ENCODE measurements at regions not wholly inside any gene's neighbourhood (a gene's known extent, or its start where the extent isn't known, plus 50 kb on each side); places are given as distances from the start of the nearest gene placed in this dataset.

DNA sequence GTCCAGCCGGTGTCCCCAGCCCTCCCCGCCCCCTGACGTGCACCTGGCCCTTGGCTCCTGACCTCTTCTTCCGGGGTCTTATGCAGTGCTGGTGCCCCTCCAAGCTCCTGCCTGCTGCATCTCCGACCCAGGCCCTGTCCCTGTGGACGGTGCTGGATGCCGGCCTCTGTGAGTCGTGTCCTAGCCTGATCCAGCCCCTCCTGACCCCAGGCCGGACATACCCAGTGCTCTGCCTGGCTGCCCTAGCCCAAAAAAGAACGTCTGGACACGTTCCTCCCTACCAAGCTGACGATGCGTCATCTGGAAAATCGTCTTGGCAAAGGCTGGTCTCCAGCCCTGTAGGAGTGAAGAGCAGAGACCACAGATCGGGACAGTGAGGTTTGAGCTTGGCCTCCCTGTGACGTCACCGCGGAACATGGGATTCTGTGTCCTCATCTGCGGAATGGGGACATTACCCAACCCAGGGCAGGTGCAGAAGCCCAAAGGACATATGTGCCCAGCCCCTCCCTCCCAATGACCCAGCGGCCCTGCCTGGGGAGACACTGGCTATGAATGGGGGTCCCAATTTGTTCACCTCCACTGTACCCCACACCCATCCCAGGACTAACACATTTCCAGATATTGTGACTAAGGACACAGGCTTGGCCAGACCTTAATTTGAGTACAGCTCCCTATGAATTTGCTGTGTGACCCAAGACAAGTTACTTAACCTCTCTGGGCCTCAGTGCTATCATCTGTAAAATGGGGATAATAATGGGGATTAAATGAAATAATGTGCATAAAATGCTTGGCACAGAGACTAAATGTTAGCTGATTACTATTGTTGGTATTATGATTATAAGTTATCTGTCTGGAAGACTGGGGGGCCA lies 51.0 kb upstream of the BCL11B start:
- Histone ChIP-seq H4K8ac (replicated peaks; ENCODE audit: insufficient read length, low read depth, low read length) (no peak overlapping the region), H4K20me1 (ENCODE audit: control insufficient read depth, insufficient read depth, insufficient read length) (no peaks in the 10 kb centered on the region), H3K27me3 (ENCODE audit: insufficient read depth, low read length) (no peaks in the 10 kb centered on the region), H3T11ph (ENCODE audit: low read length) (no peak overlapping the region), H3K4me1 (ENCODE audit: insufficient read depth, low read length) (no peaks in the 10 kb centered on the region; the same call in 1 of the 2 replicates), H3K56ac (ENCODE audit: insufficient read length, low read depth, low read length) (no peak overlapping the region), H2BK15ac (ENCODE audit: low read depth, low read length) (no peak overlapping the region), H4K5ac (ENCODE audit: insufficient read length, low read depth, low read length) (no peak overlapping the region), H2AFZ (ENCODE audit: low read length) (no peak overlapping the region), H3K79me1 (ENCODE audit: insufficient read depth, low read depth, low read length, poor library complexity, severe bottlenecking) (no peaks in the 10 kb centered on the region), H2BK12ac (ENCODE audit: insufficient read length, low read depth, low read length) (no peak overlapping the region), H2BK120ac (ENCODE audit: low read depth, low read length, poor library complexity, severe bottlenecking) (no peak overlapping the region), H3K18ac (ENCODE audit: insufficient read length, low read depth, low read length) (no peak overlapping the region), H3K4me2 (ENCODE audit: insufficient read depth, insufficient read length, low read length) (no peak overlapping the region), H3K4ac (ENCODE audit: low read depth, low read length) (no peak overlapping the region), H4K91ac (ENCODE audit: insufficient read length, low read depth, low read length) (no peak overlapping the region), H3K23me2 (ENCODE audit: insufficient read length, low read depth, low read length, poor library complexity, severe bottlenecking) (no peaks in the 10 kb centered on the region), H3K23ac (ENCODE audit: insufficient read length, low read depth, low read length) (no peak overlapping the region), H3K9ac (ENCODE audit: extremely low read depth, insufficient read length, low read length) (no peak overlapping the region), H3K14ac (ENCODE audit: insufficient read depth, low read length) (no peak overlapping the region), H2BK5ac (ENCODE audit: insufficient read length, low read length) (no peak overlapping the region), H3K9me3 (ENCODE audit: control insufficient read depth, low read depth, low read length) (no peaks in the 10 kb centered on the region), H3K79me2 (ENCODE audit: insufficient read depth, low read length) (no peaks in the 10 kb centered on the region), H2AK5ac (ENCODE audit: insufficient read length, low read length) (no peak overlapping the region), H3K27ac (ENCODE audit: insufficient read length, low read depth, low read length) (no peak overlapping the region), H2BK20ac (ENCODE audit: low read depth, low read length, poor library complexity, severe bottlenecking) (no peak overlapping the region)
- Mint-ChIP-seq H3K36me3 (ENCODE audit: insufficient read depth in 1 of 3, low read depth in 3 of 3) (no peaks in the 10 kb centered on the region; a peak in 1 of 7 replicates), H3K4me3 (no peak overlapping the region), H3K9me3 (no peaks in the 10 kb centered on the region), H3K27me3 (ENCODE audit: low read depth) (peaks cover 5% of the 10 kb centered on the region), H3K4me1 (peaks cover 13 to 14% of the 10 kb centered on the region in 2 experiments), H3K27ac (no peak overlapping the region)
- TF ChIP-seq, protein P1, sequence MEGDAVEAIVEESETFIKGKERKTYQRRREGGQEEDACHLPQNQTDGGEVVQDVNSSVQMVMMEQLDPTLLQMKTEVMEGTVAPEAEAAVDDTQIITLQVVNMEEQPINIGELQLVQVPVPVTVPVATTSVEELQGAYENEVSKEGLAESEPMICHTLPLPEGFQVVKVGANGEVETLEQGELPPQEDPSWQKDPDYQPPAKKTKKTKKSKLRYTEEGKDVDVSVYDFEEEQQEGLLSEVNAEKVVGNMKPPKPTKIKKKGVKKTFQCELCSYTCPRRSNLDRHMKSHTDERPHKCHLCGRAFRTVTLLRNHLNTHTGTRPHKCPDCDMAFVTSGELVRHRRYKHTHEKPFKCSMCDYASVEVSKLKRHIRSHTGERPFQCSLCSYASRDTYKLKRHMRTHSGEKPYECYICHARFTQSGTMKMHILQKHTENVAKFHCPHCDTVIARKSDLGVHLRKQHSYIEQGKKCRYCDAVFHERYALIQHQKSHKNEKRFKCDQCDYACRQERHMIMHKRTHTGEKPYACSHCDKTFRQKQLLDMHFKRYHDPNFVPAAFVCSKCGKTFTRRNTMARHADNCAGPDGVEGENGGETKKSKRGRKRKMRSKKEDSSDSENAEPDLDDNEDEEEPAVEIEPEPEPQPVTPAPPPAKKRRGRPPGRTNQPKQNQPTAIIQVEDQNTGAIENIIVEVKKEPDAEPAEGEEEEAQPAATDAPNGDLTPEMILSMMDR (conservative IDR thresholded peaks at IDR 0.05) = no peak
- no peak for DNase-seq
- no CpG with 5 or more reads among the region's 20 CpGs for WGBS (ENCODE audit: extremely low coverage, insufficient read length, low lambda C conversion rate)
